Gastroesophageal sphincter (tissue), 4 donors: ENCODE measurements at regions not wholly inside any gene's neighbourhood (a gene's known extent, or its start where the extent isn't known, plus 50 kb on each side); places are given as distances from the start of the nearest gene placed in this dataset.

ENCODE experiments used
- ATAC-seq: fragments of 150-250 bp; one replicate; pipeline ENCODE4 v1.9.1; 2016; ENCODE audit warnings: mild to moderate bottlenecking, moderate library complexity
- H3K27ac ChIP-seq, 4 donors: fragments of 200-600 bp; sonication (generic) in 3 of 4; 1 replicate in 3 of 4; 2 replicates in 1 of 4; pipeline ENCODE4 v1.5.1; 2016 to 2019
- H3K27me3 ChIP-seq: fragments of 200-600 bp; sonication (generic); one replicate; pipeline ENCODE4 v1.5.1; 2019
- H3K36me3 ChIP-seq, 2 donors: fragments of 200-600 bp; sonication (generic); one replicate each; pipeline ENCODE4 v1.5.1; 2019; ENCODE audit warnings: control low read depth in 1 of 2
- H3K4me1 ChIP-seq, 3 donors: fragments of 200-600 bp; sonication (generic); 1 replicate in 2 of 3; 2 replicates in 1 of 3; pipeline ENCODE4 v1.5.1; 2016 to 2019; ENCODE audit warnings: control low read depth in 2 of 3
- H3K4me3 ChIP-seq, 2 donors: fragments of 200-600 bp; sonication (generic); one replicate each; pipeline ENCODE4 v1.5.1; 2019; ENCODE audit warnings: mild to moderate bottlenecking in 1 of 2, moderate library complexity in 1 of 2
- H3K9me3 ChIP-seq, 3 donors: fragments of 200-600 bp; sonication (generic); one replicate each; pipeline ENCODE4 v1.5.1; 2017 to 2019; ENCODE audit warnings: control low read depth in 2 of 3
- CTCF ChIP-seq, 4 experiments: fragments of 200-600 bp in 2 of 4; fragments of 450-650 bp in 2 of 4; sonication (generic) in 1 of 4; IDR thresholded peaks; one replicate each; pipeline ENCODE4 v1.5.1; 2017 to 2019; ENCODE audit warnings: antibody characterized with exemption in 4 of 4, mild to moderate bottlenecking in 2 of 4, moderate library complexity in 2 of 4
- EP300 ChIP-seq: sonication (generic); formaldehyde crosslinking; IDR thresholded peaks from one replicate; pipeline ENCODE4 v1.6.1; 2017; ENCODE audit warnings: antibody characterized with exemption, mild to moderate bottlenecking
- POLR2A ChIP-seq, 2 donors: fragments of 450-650 bp; IDR thresholded peaks; one replicate each; pipeline ENCODE4 v1.6.1; 2017; ENCODE audit warnings: antibody characterized with exemption in 2 of 2, mild to moderate bottlenecking in 2 of 2, moderate library complexity in 1 of 2
- POLR2AphosphoS5 ChIP-seq: sonication (generic); formaldehyde crosslinking; IDR thresholded peaks from one replicate; pipeline ENCODE4 v1.6.1; 2017; ENCODE audit warnings: antibody characterized with exemption
- WGBS, 2 donors: methylation state at CpG; one replicate each; pipeline ENCODE4 v1.1.5; 2018; ENCODE audit warnings: low coverage in 1 of 2; 5-methylcytosine and 5-hydroxymethylcytosine counted together

GRCh38 chr9:38224941-38225340 is 155.9 kb upstream of the SHB start:
- Histone ChIP-seq H3K4me3 (no peak overlapping the region), H3K4me1 (peaks cover 0 to 14% (median 8%) of the 10 kb centered on the region in 3 donors), H3K27ac (no peak overlapping the region), H3K27me3 (peaks cover 24% of the 10 kb centered on the region), H3K9me3 (no peaks in the 10 kb centered on the region), H3K36me3 (no peaks in the 10 kb centered on the region)
- 94 to 100% methylated on average over 3 to 5 of the region's 6 CpGs for WGBS, 2 donors
- ATAC-seq = no peak
- TF ChIP-seq POLR2AphosphoS5 (no peak), CTCF (IDR thresholded peaks at IDR 0.05) (no peak), EP300 (no peak), POLR2A (IDR thresholded peaks at IDR 0.05) (no peak)

- WGBS, 2 donors = 92 to 100% methylated on average over 1 of the region's 1 CpG
- TF ChIP-seq CTCF (IDR thresholded peaks at IDR 0.05) = no peak
- TF ChIP-seq POLR2AphosphoS5 = no peak
- TF ChIP-seq EP300 = no peak
- no peak for TF ChIP-seq POLR2A (IDR thresholded peaks at IDR 0.05)
- no peaks in the 10 kb centered on the region for H3K4me1 ChIP-seq
- no peaks in the 10 kb centered on the region for H3K9me3 ChIP-seq
- no peaks in the 10 kb centered on the region for H3K36me3 ChIP-seq
- no peak overlapping the region for H3K27ac ChIP-seq
- H3K27me3 ChIP-seq = peaks cover 5% of the 10 kb centered on the region
- no peak for ATAC-seq
- H3K4me3 ChIP-seq = no peak overlapping the region
Observed at GRCh38 chr9:38216572-38216971, 147.5 kb upstream of the SHB start.

GRCh38 chr9:38215465-38215864 is 146.4 kb upstream of the SHB start:
- Histone ChIP-seq H3K27ac (no peak overlapping the region), H3K36me3 (no peaks in the 10 kb centered on the region), H3K9me3 (no peaks in the 10 kb centered on the region), H3K27me3 (peaks cover 5% of the 10 kb centered on the region), H3K4me1 (no peaks in the 10 kb centered on the region), H3K4me3 (no peak overlapping the region)
- no peak for ATAC-seq
- TF ChIP-seq EP300 = no peak
- TF ChIP-seq CTCF (IDR thresholded peaks at IDR 0.05) = no peak
- no peak for TF ChIP-seq POLR2A (IDR thresholded peaks at IDR 0.05)
- TF ChIP-seq POLR2AphosphoS5 = no peak
- WGBS, 2 donors = 8 to 28% methylated on average over 2 to 3 of the region's 3 CpGs

- Histone ChIP-seq H3K36me3 (no peaks in the 10 kb centered on the region), H3K9me3 (no peaks in the 10 kb centered on the region), H3K4me3 (no peak overlapping the region), H3K27ac (no peak overlapping the region), H3K27me3 (peaks cover 5% of the 10 kb centered on the region), H3K4me1 (no peaks in the 10 kb centered on the region)
- no peak for ATAC-seq
- whole genome bisulfite sequencing, 2 donors = 72 to 75% methylated on average over 1 to 2 of the region's 2 CpGs
- TF ChIP-seq EP300 (no peak), POLR2A (IDR thresholded peaks at IDR 0.05) (no peak), POLR2AphosphoS5 (no peak), CTCF (IDR thresholded peaks at IDR 0.05) (no peak)
Observed at GRCh38 chr9:38214432-38214831, 145.4 kb upstream of the SHB start.

GRCh38 chr9:38213631-38214299 is 144.7 kb upstream of the SHB start:
- Histone ChIP-seq H3K27me3 (peaks cover 5% of the 10 kb centered on the region), H3K4me3 (no peak overlapping the region), H3K36me3 (no peaks in the 10 kb centered on the region), H3K4me1 (no peaks in the 10 kb centered on the region), H3K9me3 (no peaks in the 10 kb centered on the region), H3K27ac (no peak overlapping the region)
- TF ChIP-seq EP300 = no peak
- no peak for TF ChIP-seq POLR2AphosphoS5
- ATAC-seq = no peak
- WGBS, 2 donors = 72 to 73% methylated on average over 2 of the region's 2 CpGs
